ENCODE measurements at regions not wholly inside any gene's neighbourhood (a gene's known extent, or its start where the extent isn't known, plus 50 kb on each side); places are given as distances from the start of the nearest gene placed in this dataset.

GRCh38 chr15:29573197-29573838 lies 248.9 kb downstream of the TJP1 start:
- Histone ChIP-seq H3K4me1 (ENCODE audit: insufficient read depth, low read length) (no peaks in the 10 kb centered on the region), H3K4me3 (ENCODE audit: low read length in 2 of 2) (no peak overlapping the region), H3K27ac (ENCODE audit: low read depth, low read length) (no peak overlapping the region), H3K27me3 (ENCODE audit: insufficient read depth, low read length) (peaks cover 22% of the 10 kb centered on the region), H3K36me3 (ENCODE audit: insufficient read depth, low read length) (no peaks in the 10 kb centered on the region), H3K9me3 (ENCODE audit: control insufficient read depth in 1 of 2, low read length in 2 of 2) (no peaks in the 10 kb centered on the region)
- H3K27me3 Mint-ChIP-seq = peaks cover 16 to 41% of the 10 kb centered on the region in 2 donors
- H3K4me3 Mint-ChIP-seq = no peak overlapping the region
- ChIA-PET CTCF (ENCODE audit: partially characterized antibody) (no interaction called here), POLR2A (ENCODE audit: partially characterized antibody) (no interaction called here)
- no peak overlapping the region for H3K27ac Mint-ChIP-seq
- H3K4me1 Mint-ChIP-seq = peaks cover 2 to 20% (median 10%) of the 10 kb centered on the region in 4 donors
- no peak for DNase-seq
- intact Hi-C loops (cut with micrococcal nuclease) = no loop called here
- H3K9me3 Mint-ChIP-seq = peaks cover 0 to 9% (median 3%) of the 10 kb centered on the region in 8 donors
- H3K36me3 Mint-ChIP-seq = no peaks in the 10 kb centered on the region

- DNase-seq = no peak
- no peaks in the 10 kb centered on the region for H3K4me1 ChIP-seq (ENCODE audit: insufficient read depth, low read length)
- H3K4me3 Mint-ChIP-seq = peak overlapping the region in 5 of 8 donors; percentile 29 to 70 (median 36)
- no peaks in the 10 kb centered on the region for H3K36me3 ChIP-seq (ENCODE audit: insufficient read depth, low read length)
- intact Hi-C loops (cut with micrococcal nuclease) = no loop called here
- H3K27ac ChIP-seq (ENCODE audit: low read depth, low read length) = no peak overlapping the region
- peaks cover 25 to 53% of the 10 kb centered on the region in 2 donors for H3K27me3 Mint-ChIP-seq
- ChIA-PET POLR2A (ENCODE audit: partially characterized antibody) (no interaction called here), CTCF (ENCODE audit: partially characterized antibody) (no interaction called here)
- H3K27ac Mint-ChIP-seq = no peak overlapping the region
- H3K36me3 Mint-ChIP-seq = no peaks in the 10 kb centered on the region
- no peak overlapping the region for H3K4me3 ChIP-seq (ENCODE audit: low read length in 2 of 2)
- peaks cover 2 to 20% (median 10%) of the 10 kb centered on the region in 4 donors for H3K4me1 Mint-ChIP-seq
- H3K27me3 ChIP-seq (ENCODE audit: insufficient read depth, low read length) = peaks cover 28% of the 10 kb centered on the region
- H3K9me3 Mint-ChIP-seq = peaks cover 0 to 9% (median 4%) of the 10 kb centered on the region in 8 donors
- no peaks in the 10 kb centered on the region for H3K9me3 ChIP-seq (ENCODE audit: control insufficient read depth in 1 of 2, low read length in 2 of 2)
Observed at GRCh38 chr15:29571792-29572431, 250.4 kb downstream of the TJP1 start.

- POLR2A ChIA-PET (ENCODE audit: partially characterized antibody) = no interaction called here
- no peaks in the 10 kb centered on the region for H3K36me3 Mint-ChIP-seq
- Histone ChIP-seq H3K4me3 (ENCODE audit: low read length in 2 of 2) (no peak overlapping the region), H3K27me3 (ENCODE audit: insufficient read depth, low read length) (peaks cover 28% of the 10 kb centered on the region), H3K4me1 (ENCODE audit: insufficient read depth, low read length) (no peaks in the 10 kb centered on the region), H3K36me3 (ENCODE audit: insufficient read depth, low read length) (no peaks in the 10 kb centered on the region), H3K27ac (ENCODE audit: low read depth, low read length) (no peak overlapping the region), H3K9me3 (ENCODE audit: control insufficient read depth in 1 of 2, low read length in 2 of 2) (no peaks in the 10 kb centered on the region)
- CTCF ChIA-PET (ENCODE audit: partially characterized antibody) = no interaction called here
- H3K27me3 Mint-ChIP-seq = peaks cover 25 to 56% of the 10 kb centered on the region in 2 donors
- no peak overlapping the region for H3K27ac Mint-ChIP-seq
- DNase-seq = no peak
- intact Hi-C loops (cut with micrococcal nuclease) = no loop called here
- peaks cover 2 to 20% (median 10%) of the 10 kb centered on the region in 4 donors for H3K4me1 Mint-ChIP-seq
- peak overlapping the region in 5 of 8 donors; percentile 29 to 70 (median 36) for H3K4me3 Mint-ChIP-seq
- H3K9me3 Mint-ChIP-seq = peaks cover 0 to 9% (median 3%) of the 10 kb centered on the region in 8 donors
Observed at GRCh38 chr15:29570948-29571791, 251.1 kb downstream of the TJP1 start.

- H3K4me1 Mint-ChIP-seq = peaks cover 2 to 20% (median 10%) of the 10 kb centered on the region in 4 donors
Observed at GRCh38 chr15:29570121-29570947, 251.9 kb downstream of the TJP1 start.

GRCh38 chr15:29569533-29570092 lies 252.7 kb downstream of the TJP1 start:
- Mint-ChIP-seq H3K4me1 (peaks cover 2 to 20% (median 10%) of the 10 kb centered on the region in 4 donors), H3K4me3 (peak overlapping the region in 5 of 8 donors; percentile 21 to 73 (median 43)), H3K27ac (no peak overlapping the region), H3K9me3 (peaks cover 0 to 9% (median 1%) of the 10 kb centered on the region in 8 donors), H3K36me3 (no peaks in the 10 kb centered on the region), H3K27me3 (peaks cover 25 to 51% of the 10 kb centered on the region in 2 donors)
- ChIA-PET CTCF (ENCODE audit: partially characterized antibody) (no interaction called here), POLR2A (ENCODE audit: partially characterized antibody) (no interaction called here)
- Histone ChIP-seq H3K27me3 (ENCODE audit: insufficient read depth, low read length) (peaks cover 28% of the 10 kb centered on the region), H3K36me3 (ENCODE audit: insufficient read depth, low read length) (no peaks in the 10 kb centered on the region), H3K27ac (ENCODE audit: low read depth, low read length) (no peak overlapping the region), H3K4me1 (ENCODE audit: insufficient read depth, low read length) (no peaks in the 10 kb centered on the region), H3K9me3 (ENCODE audit: control insufficient read depth in 1 of 2, low read length in 2 of 2) (no peaks in the 10 kb centered on the region), H3K4me3 (ENCODE audit: low read length in 2 of 2) (no peak overlapping the region)
- intact Hi-C loops (cut with micrococcal nuclease) = no loop called here
- no peak for DNase-seq

More at GRCh38 chr15:29570121-29570947, 251.9 kb downstream of the TJP1 start:
- ChIA-PET POLR2A (ENCODE audit: partially characterized antibody) (no interaction called here), CTCF (ENCODE audit: partially characterized antibody) (no interaction called here)
- no peak overlapping the region for H3K27ac Mint-ChIP-seq
- no peak overlapping the region for H3K4me3 ChIP-seq (ENCODE audit: low read length in 2 of 2)
- H3K36me3 Mint-ChIP-seq = no peaks in the 10 kb centered on the region
- peaks cover 28% of the 10 kb centered on the region for H3K27me3 ChIP-seq (ENCODE audit: insufficient read depth, low read length)
- no peaks in the 10 kb centered on the region for H3K9me3 ChIP-seq (ENCODE audit: control insufficient read depth in 1 of 2, low read length in 2 of 2)
- H3K27me3 Mint-ChIP-seq = peaks cover 25 to 56% of the 10 kb centered on the region in 2 donors
- no peaks in the 10 kb centered on the region for H3K4me1 ChIP-seq (ENCODE audit: insufficient read depth, low read length)
- intact Hi-C loops (cut with micrococcal nuclease) = no loop called here
- no peaks in the 10 kb centered on the region for H3K36me3 ChIP-seq (ENCODE audit: insufficient read depth, low read length)
- peaks cover 0 to 9% (median 1%) of the 10 kb centered on the region in 8 donors for H3K9me3 Mint-ChIP-seq
- DNase-seq = no peak
- no peak overlapping the region for H3K4me3 Mint-ChIP-seq
- no peak overlapping the region for H3K27ac ChIP-seq (ENCODE audit: low read depth, low read length)

GRCh38 chr15:29568840-29569532 lies 253.3 kb downstream of the TJP1 start:
- no peaks in the 10 kb centered on the region for H3K36me3 ChIP-seq (ENCODE audit: insufficient read depth, low read length)
- Mint-ChIP-seq H3K27me3 (peaks cover 24 to 48% of the 10 kb centered on the region in 2 donors), H3K36me3 (no peaks in the 10 kb centered on the region), H3K4me3 (peak overlapping the region in 3 of 8 donors; percentile 11 to 73 (median 64)), H3K9me3 (peaks cover 0 to 8% (median 1%) of the 10 kb centered on the region in 8 donors), H3K27ac (no peak overlapping the region), H3K4me1 (peaks cover 2 to 20% (median 10%) of the 10 kb centered on the region in 4 donors)
- POLR2A ChIA-PET (ENCODE audit: partially characterized antibody) = no interaction called here
- H3K4me3 ChIP-seq (ENCODE audit: low read length in 2 of 2) = no peak overlapping the region
- no peak overlapping the region for H3K27ac ChIP-seq (ENCODE audit: low read depth, low read length)
- CTCF ChIA-PET (ENCODE audit: partially characterized antibody) = no interaction called here
- no peak for DNase-seq
- H3K9me3 ChIP-seq (ENCODE audit: control insufficient read depth in 1 of 2, low read length in 2 of 2) = no peaks in the 10 kb centered on the region
- H3K27me3 ChIP-seq (ENCODE audit: insufficient read depth, low read length) = peaks cover 28% of the 10 kb centered on the region
- no peaks in the 10 kb centered on the region for H3K4me1 ChIP-seq (ENCODE audit: insufficient read depth, low read length)
- intact Hi-C loops (cut with micrococcal nuclease) = no loop called here

All from CD4-positive, alpha-beta memory T cell (primary cell).